ENCODE measurements at regions not wholly inside any gene's neighbourhood (a gene's known extent, or its start where the extent isn't known, plus 50 kb on each side); places are given as distances from the start of the nearest gene placed in this dataset.
"Not testable (repeated sequence)": the region's sequence is repeated elsewhere in the genome, so short reads cannot be mapped to it uniquely, and the experiment has no call there.

- Histone ChIP-seq H3K36me3 (ENCODE audit: control insufficient read depth in 1 of 2, insufficient read depth in 2 of 2, low read length in 2 of 2) (no peaks in the 10 kb centered on the region), H3K9me3 (ENCODE audit: control insufficient read depth in 1 of 2, low read length in 2 of 2) (no peaks in the 10 kb centered on the region), H3K27ac (ENCODE audit: low read depth, low read length) (no peak overlapping the region), H3K27me3 (ENCODE audit: control insufficient read depth in 1 of 2, insufficient read depth in 2 of 2, low read length in 2 of 2) (no peaks in the 10 kb centered on the region), H3K4me1 (ENCODE audit: control insufficient read depth in 1 of 2, insufficient read depth in 2 of 2, low read length in 2 of 2) (no peaks in the 10 kb centered on the region), H3K4me3 (ENCODE audit: low read depth in 1 of 2, low read length in 2 of 2) (no peak overlapping the region), H3K9ac (ENCODE audit: low read depth in 1 of 2, low read length in 2 of 2) (no peak overlapping the region)
These were observed 469.7 kb upstream of the FGF16 start for GRCh38 chrX:76977452-76977851.

GRCh38 chrX:76987381-76987780 lies 459.8 kb upstream of the FGF16 start:
- Histone ChIP-seq H3K27ac (ENCODE audit: low read depth, low read length) (no peak overlapping the region), H3K36me3 (ENCODE audit: control insufficient read depth in 1 of 2, insufficient read depth in 2 of 2, low read length in 2 of 2) (no peaks in the 10 kb centered on the region), H3K9ac (ENCODE audit: low read depth in 1 of 2, low read length in 2 of 2) (no peak overlapping the region)

GRCh38 chrX:76996641-76997040 lies 450.5 kb upstream of the FGF16 start:
- H3K4me1 ChIP-seq (ENCODE audit: control insufficient read depth in 1 of 2, insufficient read depth in 2 of 2, low read length in 2 of 2), result no peaks in the 10 kb centered on the region
- H3K27me3 ChIP-seq (ENCODE audit: control insufficient read depth in 1 of 2, insufficient read depth in 2 of 2, low read length in 2 of 2), result no peaks in the 10 kb centered on the region
- H3K9me3 ChIP-seq (ENCODE audit: control insufficient read depth in 1 of 2, low read length in 2 of 2), result no peaks in the 10 kb centered on the region
- H3K27ac ChIP-seq (ENCODE audit: low read depth, low read length), result no peak overlapping the region
- no peak overlapping the region for H3K9ac ChIP-seq (ENCODE audit: low read depth in 1 of 2, low read length in 2 of 2)
- H3K4me3 ChIP-seq (ENCODE audit: low read depth in 1 of 2, low read length in 2 of 2), result no peak overlapping the region
- no peaks in the 10 kb centered on the region for H3K36me3 ChIP-seq (ENCODE audit: control insufficient read depth in 1 of 2, insufficient read depth in 2 of 2, low read length in 2 of 2)

More at GRCh38 chrX:76987381-76987780, 459.8 kb upstream of the FGF16 start:
- H3K4me1 ChIP-seq (ENCODE audit: control insufficient read depth in 1 of 2, insufficient read depth in 2 of 2, low read length in 2 of 2), result no peaks in the 10 kb centered on the region
- no peaks in the 10 kb centered on the region for H3K9me3 ChIP-seq (ENCODE audit: control insufficient read depth in 1 of 2, low read length in 2 of 2)
- no peak overlapping the region for H3K4me3 ChIP-seq (ENCODE audit: low read depth in 1 of 2, low read length in 2 of 2)
- H3K27me3 ChIP-seq (ENCODE audit: control insufficient read depth in 1 of 2, insufficient read depth in 2 of 2, low read length in 2 of 2), result no peaks in the 10 kb centered on the region

GRCh38 chrX:77003530-77003929 lies 443.7 kb upstream of the FGF16 start:
- Histone ChIP-seq H3K36me3 (ENCODE audit: control insufficient read depth in 1 of 2, insufficient read depth in 2 of 2, low read length in 2 of 2) (no peaks in the 10 kb centered on the region), H3K4me3 (ENCODE audit: low read depth in 1 of 2, low read length in 2 of 2) (no peak overlapping the region), H3K9ac (ENCODE audit: low read depth in 1 of 2, low read length in 2 of 2) (no peak overlapping the region), H3K9me3 (ENCODE audit: control insufficient read depth in 1 of 2, low read length in 2 of 2) (no peaks in the 10 kb centered on the region), H3K27ac (ENCODE audit: low read depth, low read length) (no peak overlapping the region), H3K27me3 (ENCODE audit: control insufficient read depth in 1 of 2, insufficient read depth in 2 of 2, low read length in 2 of 2) (no peaks in the 10 kb centered on the region), H3K4me1 (ENCODE audit: control insufficient read depth in 1 of 2, insufficient read depth in 2 of 2, low read length in 2 of 2) (no peaks in the 10 kb centered on the region)

- Histone ChIP-seq H3K4me1 (ENCODE audit: control insufficient read depth in 1 of 2, insufficient read depth in 2 of 2, low read length in 2 of 2) (no peaks in the 10 kb centered on the region), H3K4me3 (ENCODE audit: low read depth in 1 of 2, low read length in 2 of 2) (no peak overlapping the region), H3K9ac (ENCODE audit: low read depth in 1 of 2, low read length in 2 of 2) (no peak overlapping the region), H3K36me3 (ENCODE audit: control insufficient read depth in 1 of 2, insufficient read depth in 2 of 2, low read length in 2 of 2) (no peaks in the 10 kb centered on the region), H3K9me3 (ENCODE audit: control insufficient read depth in 1 of 2, low read length in 2 of 2) (no peaks in the 10 kb centered on the region), H3K27ac (ENCODE audit: low read depth, low read length) (no peak overlapping the region), H3K27me3 (ENCODE audit: control insufficient read depth in 1 of 2, insufficient read depth in 2 of 2, low read length in 2 of 2) (no peaks in the 10 kb centered on the region)
These were observed 443.2 kb upstream of the FGF16 start for GRCh38 chrX:77003956-77004355.

- Histone ChIP-seq H3K27ac (ENCODE audit: low read depth, low read length) (no peak overlapping the region), H3K4me1 (ENCODE audit: control insufficient read depth in 1 of 2, insufficient read depth in 2 of 2, low read length in 2 of 2) (no peaks in the 10 kb centered on the region), H3K36me3 (ENCODE audit: control insufficient read depth in 1 of 2, insufficient read depth in 2 of 2, low read length in 2 of 2) (no peaks in the 10 kb centered on the region), H3K4me3 (ENCODE audit: low read depth in 1 of 2, low read length in 2 of 2) (no peak overlapping the region), H3K9me3 (ENCODE audit: control insufficient read depth in 1 of 2, low read length in 2 of 2) (no peaks in the 10 kb centered on the region), H3K27me3 (ENCODE audit: control insufficient read depth in 1 of 2, insufficient read depth in 2 of 2, low read length in 2 of 2) (no peaks in the 10 kb centered on the region), H3K9ac (ENCODE audit: low read depth in 1 of 2, low read length in 2 of 2) (no peak overlapping the region)
These were observed 437.5 kb upstream of the FGF16 start for GRCh38 chrX:77009691-77010090.

- H3K4me3 ChIP-seq (ENCODE audit: low read depth in 1 of 2, low read length in 2 of 2), result no peak overlapping the region
- H3K27ac ChIP-seq (ENCODE audit: low read depth, low read length), result no peak overlapping the region
- no peaks in the 10 kb centered on the region for H3K27me3 ChIP-seq (ENCODE audit: control insufficient read depth in 1 of 2, insufficient read depth in 2 of 2, low read length in 2 of 2)
- no peaks in the 10 kb centered on the region for H3K4me1 ChIP-seq (ENCODE audit: control insufficient read depth in 1 of 2, insufficient read depth in 2 of 2, low read length in 2 of 2)
- no peaks in the 10 kb centered on the region for H3K36me3 ChIP-seq (ENCODE audit: control insufficient read depth in 1 of 2, insufficient read depth in 2 of 2, low read length in 2 of 2)
- no peak overlapping the region for H3K9ac ChIP-seq (ENCODE audit: low read depth in 1 of 2, low read length in 2 of 2)
- no peaks in the 10 kb centered on the region for H3K9me3 ChIP-seq (ENCODE audit: control insufficient read depth in 1 of 2, low read length in 2 of 2)
These were observed 432.5 kb upstream of the FGF16 start for GRCh38 chrX:77014377-77015372.

- H3K4me1 ChIP-seq (ENCODE audit: control insufficient read depth in 1 of 2, insufficient read depth in 2 of 2, low read length in 2 of 2), result no peaks in the 10 kb centered on the region
- no peak overlapping the region for H3K27ac ChIP-seq (ENCODE audit: low read depth, low read length)
- H3K36me3 ChIP-seq (ENCODE audit: control insufficient read depth in 1 of 2, insufficient read depth in 2 of 2, low read length in 2 of 2), result no peaks in the 10 kb centered on the region
- H3K9ac ChIP-seq (ENCODE audit: low read depth in 1 of 2, low read length in 2 of 2), result no peak overlapping the region
- H3K27me3 ChIP-seq (ENCODE audit: control insufficient read depth in 1 of 2, insufficient read depth in 2 of 2, low read length in 2 of 2), result no peaks in the 10 kb centered on the region
- no peaks in the 10 kb centered on the region for H3K9me3 ChIP-seq (ENCODE audit: control insufficient read depth in 1 of 2, low read length in 2 of 2)
- H3K4me3 ChIP-seq (ENCODE audit: low read depth in 1 of 2, low read length in 2 of 2), result no peak overlapping the region
These were observed 430.1 kb upstream of the FGF16 start for GRCh38 chrX:77017093-77017492.

- H3K36me3 ChIP-seq (ENCODE audit: control insufficient read depth in 1 of 2, insufficient read depth in 2 of 2, low read length in 2 of 2); H3K9me3 ChIP-seq (ENCODE audit: control insufficient read depth in 1 of 2, low read length in 2 of 2); H3K4me1 ChIP-seq (ENCODE audit: control insufficient read depth in 1 of 2, insufficient read depth in 2 of 2, low read length in 2 of 2); H3K27me3 ChIP-seq (ENCODE audit: control insufficient read depth in 1 of 2, insufficient read depth in 2 of 2, low read length in 2 of 2); H3K9ac ChIP-seq (ENCODE audit: low read depth in 1 of 2, low read length in 2 of 2); H3K27ac ChIP-seq (ENCODE audit: low read depth, low read length): not testable (repeated sequence)
- peak overlapping the region in 1 of 2 donors; percentile 21 for H3K4me3 ChIP-seq (ENCODE audit: low read depth in 1 of 2, low read length in 2 of 2)
These were observed 400.9 kb upstream of the FGF16 start for GRCh38 chrX:77046180-77046810.

GRCh38 chrX:77060572-77060971 lies 386.6 kb upstream of the FGF16 start:
- Histone ChIP-seq H3K4me1 (ENCODE audit: control insufficient read depth in 1 of 2, insufficient read depth in 2 of 2, low read length in 2 of 2) (no peaks in the 10 kb centered on the region), H3K36me3 (ENCODE audit: control insufficient read depth in 1 of 2, insufficient read depth in 2 of 2, low read length in 2 of 2) (no peaks in the 10 kb centered on the region), H3K4me3 (ENCODE audit: low read depth in 1 of 2, low read length in 2 of 2) (no peak overlapping the region), H3K9me3 (ENCODE audit: control insufficient read depth in 1 of 2, low read length in 2 of 2) (no peaks in the 10 kb centered on the region), H3K27ac (ENCODE audit: low read depth, low read length) (no peak overlapping the region), H3K9ac (ENCODE audit: low read depth in 1 of 2, low read length in 2 of 2) (no peak overlapping the region), H3K27me3 (ENCODE audit: control insufficient read depth in 1 of 2, insufficient read depth in 2 of 2, low read length in 2 of 2) (no peaks in the 10 kb centered on the region)

Data from duodenal mucosa (tissue), 2 donors.